ENCODE measurements at regions not wholly inside any gene's neighbourhood (a gene's known extent, or its start where the extent isn't known, plus 50 kb on each side); places are given as distances from the start of the nearest gene placed in this dataset.

DNA sequence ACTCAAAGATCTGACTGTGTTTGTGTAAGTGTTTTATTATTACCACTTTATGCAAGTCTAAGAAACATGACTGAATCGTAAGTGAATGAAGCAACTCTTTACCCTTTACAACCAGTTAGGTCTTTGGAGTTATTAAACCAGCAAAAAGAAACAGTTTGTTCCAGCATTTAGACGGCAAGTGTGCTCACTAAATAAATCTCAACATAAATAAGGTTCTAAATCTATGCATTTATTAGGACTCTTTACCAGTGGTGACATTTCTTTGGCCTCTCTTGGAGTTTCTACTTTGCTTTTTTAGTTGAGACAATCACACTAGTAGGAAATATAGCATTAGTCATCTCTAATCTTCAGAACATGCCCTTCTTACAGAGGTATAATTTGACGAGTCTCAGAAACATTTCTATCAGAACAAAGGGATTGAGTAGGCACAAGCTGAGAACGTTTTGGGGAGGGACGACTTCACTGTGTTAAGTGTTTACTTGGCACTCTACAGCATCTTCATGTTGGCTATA is 739.9 kb upstream of the NR2F2 start:
- no peaks in the 10 kb centered on the region for H3K9me3 ChIP-seq (ENCODE audit: control insufficient read depth, low read depth, low read length)
- H4K20me1 ChIP-seq (ENCODE audit: control insufficient read depth, extremely low read depth, insufficient read depth, low read length): no peaks in the 10 kb centered on the region
- H3K4me3 ChIP-seq (ENCODE audit: control insufficient read depth in 2 of 3, extremely low read depth in 1 of 3, insufficient read depth in 2 of 3, low read depth in 1 of 3, low read length in 3 of 3): no peak overlapping the region
- H3K36me3 ChIP-seq (ENCODE audit: control insufficient read depth in 2 of 2, extremely low read depth in 1 of 2, insufficient read depth in 2 of 2, low read length in 2 of 2): no peaks in the 10 kb centered on the region
- DNase-seq (ENCODE audit: low read depth, low spot score) (no peak), FAIRE-seq (no peak)
- H3K4me1 ChIP-seq (ENCODE audit: control insufficient read depth, extremely low read depth, insufficient read depth, low read length): no peaks in the 10 kb centered on the region
- TF ChIP-seq, protein P1, sequence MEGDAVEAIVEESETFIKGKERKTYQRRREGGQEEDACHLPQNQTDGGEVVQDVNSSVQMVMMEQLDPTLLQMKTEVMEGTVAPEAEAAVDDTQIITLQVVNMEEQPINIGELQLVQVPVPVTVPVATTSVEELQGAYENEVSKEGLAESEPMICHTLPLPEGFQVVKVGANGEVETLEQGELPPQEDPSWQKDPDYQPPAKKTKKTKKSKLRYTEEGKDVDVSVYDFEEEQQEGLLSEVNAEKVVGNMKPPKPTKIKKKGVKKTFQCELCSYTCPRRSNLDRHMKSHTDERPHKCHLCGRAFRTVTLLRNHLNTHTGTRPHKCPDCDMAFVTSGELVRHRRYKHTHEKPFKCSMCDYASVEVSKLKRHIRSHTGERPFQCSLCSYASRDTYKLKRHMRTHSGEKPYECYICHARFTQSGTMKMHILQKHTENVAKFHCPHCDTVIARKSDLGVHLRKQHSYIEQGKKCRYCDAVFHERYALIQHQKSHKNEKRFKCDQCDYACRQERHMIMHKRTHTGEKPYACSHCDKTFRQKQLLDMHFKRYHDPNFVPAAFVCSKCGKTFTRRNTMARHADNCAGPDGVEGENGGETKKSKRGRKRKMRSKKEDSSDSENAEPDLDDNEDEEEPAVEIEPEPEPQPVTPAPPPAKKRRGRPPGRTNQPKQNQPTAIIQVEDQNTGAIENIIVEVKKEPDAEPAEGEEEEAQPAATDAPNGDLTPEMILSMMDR (optimal IDR thresholded peaks at IDR 0.05 in 1 of 3, IDR thresholded peaks at IDR 0.05 in 1 of 3, conservative IDR thresholded peaks at IDR 0.05 in 1 of 3; ENCODE audit: extremely low read depth in 1 of 3, insufficient read depth in 2 of 3, low read length in 3 of 3): no peak
- no peak for TF ChIP-seq EZH2 (IDR thresholded peaks at IDR 0.05; ENCODE audit: low read length)
- no peaks in the 10 kb centered on the region for H3K79me2 ChIP-seq (ENCODE audit: control insufficient read depth, insufficient read depth, low read length)
- no peak overlapping the region for H2AFZ ChIP-seq (ENCODE audit: control insufficient read depth, low read length)
- H3K9me1 ChIP-seq (ENCODE audit: control insufficient read depth, extremely low read depth, insufficient read depth, low read length): no peaks in the 10 kb centered on the region
- dilution Hi-C loops (cut with MboI; ENCODE audit: extremely low pct_ligation_motif_present, low sequenced_read_pairs): no loop called here
- H3K4me2 ChIP-seq (ENCODE audit: control insufficient read depth, extremely low read depth, insufficient read depth, low read depth, low read length): no peak overlapping the region
- H3K9ac ChIP-seq (ENCODE audit: control insufficient read depth, extremely low read depth, insufficient read depth, low read length): no peak overlapping the region
- H3K27me3 ChIP-seq (ENCODE audit: control insufficient read depth, extremely low read depth, insufficient read depth, low read length): no peaks in the 10 kb centered on the region
- no peak overlapping the region for H3K27ac ChIP-seq (ENCODE audit: control insufficient read depth, insufficient read depth, low read length)

DNA sequence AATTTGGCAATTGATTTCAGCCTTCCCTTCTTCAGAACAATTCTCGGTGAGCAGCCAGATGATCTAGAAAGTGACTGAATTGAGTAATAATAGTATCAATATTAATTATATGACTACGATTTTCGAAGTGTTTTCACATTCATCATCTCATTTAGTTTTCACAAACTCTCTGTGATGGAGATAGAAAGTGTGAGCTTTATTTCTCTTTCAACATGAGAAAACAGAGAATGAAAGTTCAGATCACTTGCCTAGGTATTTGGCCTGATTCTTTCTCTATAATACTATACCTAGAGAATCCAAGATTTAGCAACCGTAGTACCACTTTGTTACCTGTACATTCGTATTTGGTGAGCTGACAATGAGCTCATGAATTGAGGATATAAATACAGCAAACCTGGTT is 739.2 kb upstream of the NR2F2 start:
- H3K36me3 ChIP-seq (ENCODE audit: control insufficient read depth in 2 of 2, extremely low read depth in 1 of 2, insufficient read depth in 2 of 2, low read length in 2 of 2): no peaks in the 10 kb centered on the region
- no peaks in the 10 kb centered on the region for H3K9me3 ChIP-seq (ENCODE audit: control insufficient read depth, low read depth, low read length)
- no peaks in the 10 kb centered on the region for H3K27me3 ChIP-seq (ENCODE audit: control insufficient read depth, extremely low read depth, insufficient read depth, low read length)
- no peak overlapping the region for H3K4me2 ChIP-seq (ENCODE audit: control insufficient read depth, extremely low read depth, insufficient read depth, low read depth, low read length)
- FAIRE-seq: no peak
- no peak for TF ChIP-seq EZH2 (IDR thresholded peaks at IDR 0.05; ENCODE audit: low read length)
- TF ChIP-seq, protein P1 (optimal IDR thresholded peaks at IDR 0.05 in 1 of 3, IDR thresholded peaks at IDR 0.05 in 1 of 3, conservative IDR thresholded peaks at IDR 0.05 in 1 of 3; ENCODE audit: extremely low read depth in 1 of 3, insufficient read depth in 2 of 3, low read length in 3 of 3): no peak
- no peak for DNase-seq (ENCODE audit: low read depth, low spot score)
- no peak overlapping the region for H3K4me3 ChIP-seq (ENCODE audit: control insufficient read depth in 2 of 3, extremely low read depth in 1 of 3, insufficient read depth in 2 of 3, low read depth in 1 of 3, low read length in 3 of 3)
- H3K4me1 ChIP-seq (ENCODE audit: control insufficient read depth, extremely low read depth, insufficient read depth, low read length): no peaks in the 10 kb centered on the region
- H3K9me1 ChIP-seq (ENCODE audit: control insufficient read depth, extremely low read depth, insufficient read depth, low read length): no peaks in the 10 kb centered on the region
- H3K27ac ChIP-seq (ENCODE audit: control insufficient read depth, insufficient read depth, low read length): no peak overlapping the region
- H3K9ac ChIP-seq (ENCODE audit: control insufficient read depth, extremely low read depth, insufficient read depth, low read length): no peak overlapping the region
- H2AFZ ChIP-seq (ENCODE audit: control insufficient read depth, low read length): no peak overlapping the region
- dilution Hi-C loops (cut with MboI; ENCODE audit: extremely low pct_ligation_motif_present, low sequenced_read_pairs): no loop called here
- no peaks in the 10 kb centered on the region for H4K20me1 ChIP-seq (ENCODE audit: control insufficient read depth, extremely low read depth, insufficient read depth, low read length)
- no peaks in the 10 kb centered on the region for H3K79me2 ChIP-seq (ENCODE audit: control insufficient read depth, insufficient read depth, low read length)

Measured in keratinocyte (primary cell).